ENCODE measurements at regions not wholly inside any gene's neighbourhood (a gene's known extent, or its start where the extent isn't known, plus 50 kb on each side); places are given as distances from the start of the nearest gene placed in this dataset.

DNA sequence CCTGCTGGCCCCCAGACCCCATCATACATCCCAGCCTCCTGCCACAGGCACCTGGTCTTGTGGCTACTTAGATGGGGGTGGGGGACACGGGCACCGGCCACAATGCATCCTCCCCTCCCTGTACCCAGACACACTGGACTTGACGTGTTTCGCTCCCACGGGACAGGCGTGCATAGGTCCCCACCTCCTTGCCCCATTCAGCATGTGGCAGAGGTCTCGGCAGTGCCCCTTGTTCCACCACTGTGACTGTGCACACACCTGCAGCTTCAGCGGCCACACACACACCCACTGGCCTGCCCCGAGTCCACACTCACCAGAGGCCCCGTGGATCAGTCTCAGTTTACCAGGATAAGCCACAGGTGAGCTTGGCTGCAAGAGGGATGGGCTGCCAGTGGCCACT lies 109.6 kb downstream of the ENGASE start:
- no peaks in the 10 kb centered on the region for H3K27me3 ChIP-seq (ENCODE audit: low read length)
- no peak overlapping the region for H2AFZ ChIP-seq (ENCODE audit: low read length)
- H4K20me1 ChIP-seq (ENCODE audit: insufficient read depth, low read depth, low read length), result no peaks in the 10 kb centered on the region
- no peak overlapping the region for H3K27ac ChIP-seq (ENCODE audit: low read length)
- no peak overlapping the region for H3K9ac ChIP-seq (ENCODE audit: low read length)
- H3K4me3 ChIP-seq (ENCODE audit: low read length), result no peak overlapping the region
- no peaks in the 10 kb centered on the region for H3K4me1 ChIP-seq (ENCODE audit: low read length)
- H3K4me2 ChIP-seq (ENCODE audit: low read depth, low read length, poor library complexity, severe bottlenecking), result no peak overlapping the region
- no peaks in the 10 kb centered on the region for H3K9me3 ChIP-seq (ENCODE audit: low read length)
- no peak for DNase-seq
- H3K9me2 ChIP-seq (replicated peaks; ENCODE audit: insufficient read depth, low read length), result no peaks in the 10 kb centered on the region
- H3K36me3 ChIP-seq (ENCODE audit: insufficient read depth, low read length), result no peaks in the 10 kb centered on the region
- no peaks in the 10 kb centered on the region for H3K79me2 ChIP-seq (ENCODE audit: low read length)

DNA sequence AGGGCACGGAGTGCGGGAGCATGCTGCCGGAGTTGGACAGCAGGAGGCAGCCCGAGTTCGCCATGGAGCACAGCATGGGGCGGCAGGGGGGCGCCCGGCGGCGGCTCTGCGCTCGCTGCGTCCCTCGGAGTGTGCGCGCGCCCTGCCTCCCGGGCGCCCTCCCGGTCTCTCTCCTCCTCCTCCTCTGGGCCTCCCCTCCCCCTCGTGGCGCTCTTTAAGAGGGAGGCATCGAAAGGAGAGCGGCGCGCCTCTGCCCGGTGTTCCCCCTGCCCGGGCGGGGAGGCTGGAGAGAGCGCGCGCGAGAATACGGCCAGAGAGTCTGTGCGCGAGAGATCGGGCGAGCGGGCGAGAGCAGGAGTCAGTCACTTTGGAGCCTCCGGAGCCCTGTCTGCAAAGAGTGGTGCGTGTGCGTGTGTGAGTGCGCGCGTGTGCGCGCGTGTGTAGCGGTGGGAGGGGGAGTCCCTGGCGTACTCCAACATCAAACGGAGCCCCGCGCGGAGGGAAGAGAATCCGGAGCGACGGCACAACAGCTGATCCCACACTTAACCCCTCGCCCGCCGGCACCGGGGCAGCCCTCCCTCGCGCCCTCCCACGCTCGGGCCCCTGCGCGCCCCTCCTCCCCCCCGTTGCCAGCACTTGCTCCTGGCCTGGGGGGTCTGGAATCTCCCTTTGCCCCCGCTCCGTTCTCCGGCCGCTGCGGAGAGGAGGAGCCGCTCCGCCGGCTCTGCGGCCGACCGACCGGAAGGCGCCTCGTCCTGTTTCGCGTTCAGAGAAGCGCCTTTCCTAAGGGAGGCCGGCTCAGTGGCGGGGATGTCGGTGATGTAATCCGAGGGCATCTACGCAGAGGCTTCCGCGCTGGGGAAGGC lies 108.9 kb downstream of the ENGASE start:
- Histone ChIP-seq H3K9me3 (ENCODE audit: low read length) (no peaks in the 10 kb centered on the region), H2AFZ (ENCODE audit: low read length) (no peak overlapping the region), H3K4me3 (ENCODE audit: low read length) (no peak overlapping the region), H4K20me1 (ENCODE audit: insufficient read depth, low read depth, low read length) (no peaks in the 10 kb centered on the region), H3K27ac (ENCODE audit: low read length) (no peak overlapping the region), H3K9me2 (replicated peaks; ENCODE audit: insufficient read depth, low read length) (no peaks in the 10 kb centered on the region), H3K79me2 (ENCODE audit: low read length) (no peaks in the 10 kb centered on the region), H3K9ac (ENCODE audit: low read length) (no peak overlapping the region), H3K4me1 (ENCODE audit: low read length) (no peaks in the 10 kb centered on the region), H3K36me3 (ENCODE audit: insufficient read depth, low read length) (no peaks in the 10 kb centered on the region), H3K27me3 (ENCODE audit: low read length) (no peaks in the 10 kb centered on the region), H3K4me2 (ENCODE audit: low read depth, low read length, poor library complexity, severe bottlenecking) (no peak overlapping the region)
- no peak for DNase-seq

DNA sequence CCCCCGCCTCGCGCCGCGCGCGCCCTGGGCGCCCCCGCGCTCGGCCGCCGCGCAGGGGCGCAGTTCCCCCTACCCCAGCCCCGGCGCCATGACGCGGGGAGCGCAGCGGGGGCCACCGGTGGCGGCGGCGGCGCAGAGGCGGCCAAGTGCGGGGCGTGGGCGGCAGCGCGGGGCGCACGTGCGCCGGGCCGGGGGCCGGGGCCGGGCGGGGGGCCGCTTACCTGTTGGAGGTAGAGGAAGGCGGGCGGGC lies 108.3 kb downstream of the ENGASE start:
- Histone ChIP-seq H3K9me2 (replicated peaks; ENCODE audit: insufficient read depth, low read length) (no peaks in the 10 kb centered on the region), H3K9ac (ENCODE audit: low read length) (no peak overlapping the region), H2AFZ (ENCODE audit: low read length) (no peak overlapping the region), H3K4me2 (ENCODE audit: low read depth, low read length, poor library complexity, severe bottlenecking) (no peak overlapping the region), H3K4me1 (ENCODE audit: low read length) (no peaks in the 10 kb centered on the region), H3K27ac (ENCODE audit: low read length) (no peak overlapping the region), H4K20me1 (ENCODE audit: insufficient read depth, low read depth, low read length) (no peaks in the 10 kb centered on the region), H3K9me3 (ENCODE audit: low read length) (no peaks in the 10 kb centered on the region), H3K36me3 (ENCODE audit: insufficient read depth, low read length) (no peaks in the 10 kb centered on the region), H3K4me3 (ENCODE audit: low read length) (no peak overlapping the region), H3K79me2 (ENCODE audit: low read length) (no peaks in the 10 kb centered on the region), H3K27me3 (ENCODE audit: low read length) (no peaks in the 10 kb centered on the region)
- DNase-seq, result no peak

DNA sequence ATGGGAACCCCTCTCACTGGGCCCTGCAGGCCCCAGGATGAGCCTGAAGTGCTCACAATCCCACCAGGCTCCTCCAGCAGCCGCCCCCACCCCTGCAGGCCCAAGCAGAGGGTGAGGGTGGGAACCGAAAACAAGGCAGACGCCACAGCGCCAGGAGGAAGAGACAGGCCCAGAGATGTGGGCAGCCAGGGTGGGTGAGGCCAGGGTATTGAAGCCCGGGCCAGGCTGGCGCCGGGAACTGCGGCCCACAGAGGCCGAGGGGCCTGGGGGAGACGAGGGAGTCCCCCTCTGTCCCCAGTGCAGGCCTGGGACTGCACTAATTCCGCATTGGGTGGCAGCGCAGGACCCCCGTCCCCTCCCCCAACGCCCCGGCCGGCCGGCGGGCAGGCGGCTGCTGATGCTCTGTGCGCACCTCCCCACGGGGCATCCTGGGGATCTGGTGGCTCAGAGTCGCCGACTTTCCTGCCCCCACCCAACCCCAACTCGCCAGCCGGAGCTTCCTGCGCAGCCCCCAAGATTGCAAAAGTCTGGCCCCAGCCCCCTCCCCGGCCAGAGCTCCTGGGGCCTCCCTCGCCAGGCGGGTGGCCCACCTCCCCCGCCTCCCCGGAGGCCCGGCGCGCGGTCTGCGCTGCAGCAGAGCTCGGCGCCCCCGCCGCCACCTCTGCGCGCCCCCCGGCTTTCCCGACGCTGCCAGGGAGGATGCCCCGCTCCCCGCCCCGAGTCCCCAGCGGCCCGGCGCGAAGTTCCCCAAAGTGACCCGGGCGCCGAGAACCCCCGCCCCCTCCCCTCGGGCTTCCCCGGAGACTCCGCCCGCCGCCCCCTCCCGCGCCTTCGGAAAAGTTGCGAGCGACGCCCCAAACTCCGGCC lies 107.8 kb downstream of the ENGASE start:
- Histone ChIP-seq H3K9ac (ENCODE audit: low read length) (no peak overlapping the region), H3K36me3 (ENCODE audit: insufficient read depth, low read length) (no peaks in the 10 kb centered on the region), H4K20me1 (ENCODE audit: insufficient read depth, low read depth, low read length) (no peaks in the 10 kb centered on the region), H3K27ac (ENCODE audit: low read length) (no peak overlapping the region), H2AFZ (ENCODE audit: low read length) (no peak overlapping the region), H3K27me3 (ENCODE audit: low read length) (no peaks in the 10 kb centered on the region), H3K4me2 (ENCODE audit: low read depth, low read length, poor library complexity, severe bottlenecking) (no peak overlapping the region), H3K9me2 (replicated peaks; ENCODE audit: insufficient read depth, low read length) (no peaks in the 10 kb centered on the region), H3K79me2 (ENCODE audit: low read length) (no peaks in the 10 kb centered on the region), H3K4me1 (ENCODE audit: low read length) (no peaks in the 10 kb centered on the region), H3K9me3 (ENCODE audit: low read length) (no peaks in the 10 kb centered on the region), H3K4me3 (ENCODE audit: low read length) (no peak overlapping the region)
- no peak for DNase-seq

DNA sequence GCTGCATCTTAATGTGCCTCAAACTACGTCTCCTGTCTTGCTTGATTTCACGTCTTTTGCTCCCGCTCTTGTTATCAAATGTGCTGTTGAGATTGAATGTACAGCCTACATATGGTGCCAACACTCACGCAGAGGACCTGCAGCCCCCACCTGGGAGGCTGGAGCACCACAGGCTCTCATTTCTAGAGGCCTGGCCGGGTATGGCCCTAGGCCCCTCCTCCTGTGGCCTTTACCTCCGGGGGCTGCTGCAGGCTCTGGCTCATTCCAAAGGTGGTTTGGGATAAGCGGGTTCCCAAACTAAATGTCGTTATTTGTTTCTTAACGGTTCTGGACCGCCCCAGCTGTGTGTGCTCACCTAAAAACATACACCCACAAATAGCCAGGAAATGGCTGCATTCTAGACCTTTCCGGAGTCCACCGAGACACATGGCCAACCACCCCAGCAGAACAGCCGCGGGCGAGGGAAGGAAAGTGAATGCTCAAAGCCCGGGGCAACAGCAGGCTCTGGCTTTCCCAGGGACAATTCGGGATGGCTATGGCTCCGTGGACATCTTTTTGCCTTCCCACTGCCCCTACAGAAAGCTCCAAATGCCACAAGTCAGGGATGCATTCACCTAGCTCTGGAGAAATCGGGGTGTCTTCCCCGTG lies 105.9 kb downstream of the ENGASE start:
- no peaks in the 10 kb centered on the region for H3K9me3 ChIP-seq (ENCODE audit: low read length)
- no peak overlapping the region for H3K27ac ChIP-seq (ENCODE audit: low read length)
- H3K79me2 ChIP-seq (ENCODE audit: low read length), result no peaks in the 10 kb centered on the region
- H4K20me1 ChIP-seq (ENCODE audit: insufficient read depth, low read depth, low read length), result no peaks in the 10 kb centered on the region
- no peaks in the 10 kb centered on the region for H3K27me3 ChIP-seq (ENCODE audit: low read length)
- H3K9me2 ChIP-seq (replicated peaks; ENCODE audit: insufficient read depth, low read length), result no peaks in the 10 kb centered on the region
- no peaks in the 10 kb centered on the region for H3K36me3 ChIP-seq (ENCODE audit: insufficient read depth, low read length)
- H3K4me1 ChIP-seq (ENCODE audit: low read length), result no peaks in the 10 kb centered on the region
- no peak overlapping the region for H3K4me2 ChIP-seq (ENCODE audit: low read depth, low read length, poor library complexity, severe bottlenecking)
- H3K9ac ChIP-seq (ENCODE audit: low read length), result no peak overlapping the region
- DNase-seq, result no peak
- no peak overlapping the region for H2AFZ ChIP-seq (ENCODE audit: low read length)
- H3K4me3 ChIP-seq (ENCODE audit: low read length), result no peak overlapping the region

DNA sequence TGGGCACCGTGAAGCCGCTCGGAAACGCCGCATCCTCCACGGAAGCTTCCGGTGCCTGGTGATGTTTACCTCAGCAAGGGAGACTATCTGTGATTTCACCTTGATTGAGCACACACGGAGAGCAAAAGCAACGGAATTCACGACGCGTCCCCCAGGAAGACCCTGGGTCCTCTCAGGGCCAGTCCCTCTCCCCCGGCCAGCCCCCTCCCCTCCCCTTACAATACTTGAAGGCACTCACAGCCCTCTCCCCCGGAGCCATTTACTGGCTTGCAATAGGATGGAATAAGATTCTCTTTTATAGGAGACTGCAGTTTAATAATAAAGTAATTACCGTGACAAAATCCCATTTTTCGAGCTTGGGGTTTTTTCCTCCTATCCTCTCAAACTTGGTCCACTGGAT lies 104.7 kb downstream of the ENGASE start:
- no peak for DNase-seq
- no peaks in the 10 kb centered on the region for H3K4me1 ChIP-seq (ENCODE audit: low read length)
- no peaks in the 10 kb centered on the region for H3K27me3 ChIP-seq (ENCODE audit: low read length)
- no peak overlapping the region for H2AFZ ChIP-seq (ENCODE audit: low read length)
- H3K9ac ChIP-seq (ENCODE audit: low read length), result no peak overlapping the region
- no peaks in the 10 kb centered on the region for H3K36me3 ChIP-seq (ENCODE audit: insufficient read depth, low read length)
- H3K9me3 ChIP-seq (ENCODE audit: low read length), result no peaks in the 10 kb centered on the region
- H3K27ac ChIP-seq (ENCODE audit: low read length), result no peak overlapping the region
- H3K9me2 ChIP-seq (replicated peaks; ENCODE audit: insufficient read depth, low read length), result no peaks in the 10 kb centered on the region
- no peaks in the 10 kb centered on the region for H3K79me2 ChIP-seq (ENCODE audit: low read length)
- no peak overlapping the region for H3K4me3 ChIP-seq (ENCODE audit: low read length)
- H4K20me1 ChIP-seq (ENCODE audit: insufficient read depth, low read depth, low read length), result no peaks in the 10 kb centered on the region
- no peak overlapping the region for H3K4me2 ChIP-seq (ENCODE audit: low read depth, low read length, poor library complexity, severe bottlenecking)

DNA sequence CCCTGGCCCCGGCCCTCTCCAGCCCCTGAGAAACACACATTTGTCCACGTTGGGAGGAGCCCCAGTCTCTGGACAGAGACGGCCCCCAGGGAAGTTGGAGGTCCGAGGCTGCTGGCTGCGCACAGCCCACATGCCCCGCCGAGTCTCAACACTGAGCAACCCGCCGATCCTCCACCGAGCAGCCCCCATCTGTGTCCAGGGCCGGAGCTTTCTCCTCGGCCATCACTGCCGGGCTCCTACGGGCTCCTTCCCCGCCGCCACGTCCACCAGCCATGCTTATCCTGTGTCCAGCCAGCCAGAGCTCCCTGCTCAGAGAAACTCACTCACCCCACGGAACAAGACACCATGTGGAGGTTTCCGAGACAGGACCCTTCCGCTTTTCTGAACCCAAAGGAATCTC lies 103.3 kb downstream of the ENGASE start:
- Histone ChIP-seq H3K4me3 (ENCODE audit: low read length) (no peak overlapping the region), H2AFZ (ENCODE audit: low read length) (no peak overlapping the region), H3K9ac (ENCODE audit: low read length) (no peak overlapping the region), H4K20me1 (ENCODE audit: insufficient read depth, low read depth, low read length) (no peaks in the 10 kb centered on the region), H3K27ac (ENCODE audit: low read length) (no peak overlapping the region), H3K27me3 (ENCODE audit: low read length) (no peaks in the 10 kb centered on the region), H3K4me2 (ENCODE audit: low read depth, low read length, poor library complexity, severe bottlenecking) (no peak overlapping the region), H3K79me2 (ENCODE audit: low read length) (no peaks in the 10 kb centered on the region), H3K9me2 (replicated peaks; ENCODE audit: insufficient read depth, low read length) (no peaks in the 10 kb centered on the region), H3K4me1 (ENCODE audit: low read length) (no peaks in the 10 kb centered on the region), H3K36me3 (ENCODE audit: insufficient read depth, low read length) (no peaks in the 10 kb centered on the region), H3K9me3 (ENCODE audit: low read length) (no peaks in the 10 kb centered on the region)
- DNase-seq, result no peak
